CD4-positive, alpha-beta T cell treated with Interleukin-15 for 4 hours (primary cell): ENCODE measurements at regions not wholly inside any gene's neighbourhood (a gene's known extent, or its start where the extent isn't known, plus 50 kb on each side); places are given as distances from the start of the nearest gene placed in this dataset.

ENCODE experiments used
- DNase-seq: peaks from one replicate; pipeline ENCODE4 v3.0.0-alpha.2; 2020; ENCODE audit warnings: low spot score

- no peak for DNase-seq
Measured at GRCh38 chr10:120960725-120961124, 109.6 kb downstream of the WDR11 start.

GRCh38 chr10:120961795-120962755 lies 110.9 kb downstream of the WDR11 start:
- no peak for DNase-seq

DNA sequence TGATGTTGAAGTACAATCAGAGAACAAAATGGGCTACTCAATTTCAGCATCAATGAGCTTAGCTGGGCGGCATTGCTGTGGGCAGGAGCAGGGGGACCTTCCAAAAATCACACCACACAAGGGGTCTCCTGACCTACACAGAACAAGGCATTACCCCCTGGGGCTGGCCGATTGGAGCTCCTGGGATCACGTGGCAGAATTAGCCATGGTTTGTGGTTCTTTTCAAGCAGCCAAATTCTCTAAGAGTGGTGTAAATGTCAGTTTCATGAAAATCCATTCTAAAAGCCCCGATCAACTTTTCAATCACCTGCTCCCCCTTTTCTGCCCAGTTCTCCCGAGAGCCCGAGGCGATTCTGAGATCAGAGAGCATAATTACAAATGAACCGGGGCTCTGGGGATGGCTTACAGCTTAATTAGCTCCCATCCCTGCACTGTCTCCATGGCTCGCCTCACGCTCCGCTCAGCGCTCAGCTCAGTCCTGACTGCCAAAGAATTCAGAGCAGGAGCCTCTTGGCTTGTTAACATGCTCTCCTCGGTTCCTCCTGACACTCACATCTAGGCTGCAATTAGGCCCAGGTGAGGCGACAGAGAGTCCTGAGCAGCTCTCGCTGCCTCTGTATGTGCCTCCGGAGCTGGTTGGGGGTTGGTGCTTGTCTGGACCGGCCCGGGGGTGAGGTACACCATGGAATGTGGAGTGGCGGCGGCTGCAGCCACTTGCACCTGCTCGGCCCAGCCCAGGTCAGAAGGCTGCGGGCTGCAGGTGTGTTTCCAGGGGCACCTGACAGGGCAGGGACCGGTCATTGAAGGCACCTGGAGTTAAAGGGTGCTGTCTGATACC lies 111.8 kb downstream of the WDR11 start:
- no peak for DNase-seq

- no peak for DNase-seq
Measured at GRCh38 chr10:120963594-120964220, 112.5 kb downstream of the WDR11 start.

- DNase-seq = no peak
Measured at GRCh38 chr10:120966657-120967045, 115.5 kb downstream of the WDR11 start.

- DNase-seq = no peak
Measured at GRCh38 chr10:120969219-120969645, 118.1 kb downstream of the WDR11 start.

GRCh38 chr10:120970595-120971529 lies 119.7 kb downstream of the WDR11 start:
- no peak for DNase-seq

- DNase-seq = no peak
Measured at GRCh38 chr10:120971671-120972070, 120.5 kb downstream of the WDR11 start.

DNA sequence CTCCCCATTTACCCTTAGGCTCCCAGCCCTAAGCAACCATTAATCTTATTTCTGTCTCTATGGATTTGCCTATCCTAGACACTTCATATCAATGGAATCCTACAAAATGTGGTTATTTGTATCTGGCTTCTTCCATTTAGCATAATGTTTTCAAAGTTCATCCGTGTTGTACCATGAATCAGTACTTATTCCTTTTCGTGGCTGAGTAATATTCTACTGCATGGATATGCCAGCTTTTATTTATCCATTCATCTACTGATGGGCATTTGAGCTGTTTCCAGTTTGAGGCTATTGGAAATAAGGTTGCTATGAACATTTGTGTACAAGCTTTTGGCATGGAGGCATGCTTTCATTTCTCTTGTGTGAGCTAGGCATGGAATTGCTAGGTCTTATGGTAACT lies 121.1 kb downstream of the WDR11 start:
- no peak for DNase-seq

- DNase-seq = no peak
Measured at GRCh38 chr10:120975072-120975867, 124.1 kb downstream of the WDR11 start.

DNA sequence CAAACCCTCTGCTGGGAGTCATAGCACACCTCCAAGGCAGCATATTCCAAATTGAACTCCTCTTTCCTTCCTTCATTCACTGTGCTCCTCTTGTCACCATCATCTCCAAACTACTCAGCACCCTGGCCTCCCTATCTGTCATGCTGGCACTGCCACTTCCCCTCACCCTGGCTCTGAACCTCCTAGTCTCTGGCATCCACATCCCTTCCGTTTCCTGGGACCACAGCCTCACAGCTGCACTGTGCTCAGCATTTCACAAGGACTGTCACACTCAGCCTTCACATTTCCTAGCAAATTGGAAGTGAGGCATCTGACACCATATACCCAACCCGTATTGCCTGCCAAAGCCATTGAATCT lies 124.7 kb downstream of the WDR11 start:
- DNase-seq = no peak

DNA sequence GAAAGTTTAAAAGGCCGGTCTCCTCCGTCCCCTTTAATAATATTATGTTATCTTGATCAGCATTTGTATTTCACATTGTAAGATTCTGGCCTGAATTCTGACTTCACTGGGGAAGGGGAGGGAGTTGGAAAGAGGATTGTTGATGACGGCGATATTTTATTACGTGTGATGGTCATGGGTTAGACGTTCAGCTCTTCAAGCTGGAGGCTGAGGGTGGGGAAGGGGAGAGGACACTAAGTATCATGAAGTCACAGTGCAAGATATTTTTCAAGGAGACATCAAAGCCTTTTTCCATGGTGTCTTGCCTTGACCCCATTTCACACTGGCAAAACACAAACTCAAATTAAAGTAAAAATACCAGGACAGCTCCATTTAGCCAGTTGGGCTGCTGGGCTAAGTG lies 126.7 kb downstream of the WDR11 start:
- no peak for DNase-seq

GRCh38 chr10:120978589-120979252 lies 127.6 kb downstream of the WDR11 start:
- no peak for DNase-seq

DNA sequence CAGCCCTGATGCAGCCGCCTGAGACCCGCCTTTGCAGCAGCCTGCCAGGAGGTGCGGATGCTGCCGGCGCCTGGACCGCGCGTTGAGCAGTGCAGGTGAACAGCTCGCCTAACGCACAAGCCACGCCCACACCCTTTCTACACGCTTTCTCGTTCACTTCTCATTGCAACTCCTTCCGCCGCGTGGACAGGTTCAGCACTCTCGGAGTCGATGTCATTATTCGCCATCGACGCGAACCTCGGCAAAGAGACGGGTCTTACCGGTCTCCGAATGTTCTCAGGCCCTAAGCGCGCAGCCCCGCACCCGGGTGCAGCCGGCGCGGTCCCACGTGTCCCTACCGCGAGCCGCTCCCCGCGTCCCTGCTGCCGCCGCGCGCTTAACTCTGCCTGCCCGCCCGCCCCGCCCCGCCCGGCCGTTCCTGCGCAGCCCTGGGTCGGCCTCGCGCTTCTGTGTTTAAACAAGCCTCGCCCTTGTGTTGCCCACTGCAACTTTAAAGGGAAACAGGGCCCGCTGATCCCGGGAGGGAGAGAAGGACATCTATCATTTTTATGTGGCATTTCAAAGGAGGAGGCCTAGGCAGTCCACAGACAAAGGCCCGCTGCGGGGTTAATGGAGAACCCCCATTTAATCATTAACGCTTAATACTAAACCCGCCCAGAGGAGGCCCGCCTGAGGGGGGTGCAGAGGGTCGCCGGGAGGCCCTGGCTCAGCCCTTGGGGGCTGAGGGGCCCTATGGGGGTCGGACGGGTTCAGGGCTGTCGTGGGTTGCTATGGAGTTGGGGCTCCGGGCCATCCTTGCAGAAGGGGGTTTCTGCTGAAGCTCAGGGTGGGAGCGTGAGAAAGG lies 128.5 kb downstream of the WDR11 start:
- DNase-seq = no peak

- DNase-seq = no peak
Measured at GRCh38 chr10:120980279-120981255, 129.4 kb downstream of the WDR11 start.

DNA sequence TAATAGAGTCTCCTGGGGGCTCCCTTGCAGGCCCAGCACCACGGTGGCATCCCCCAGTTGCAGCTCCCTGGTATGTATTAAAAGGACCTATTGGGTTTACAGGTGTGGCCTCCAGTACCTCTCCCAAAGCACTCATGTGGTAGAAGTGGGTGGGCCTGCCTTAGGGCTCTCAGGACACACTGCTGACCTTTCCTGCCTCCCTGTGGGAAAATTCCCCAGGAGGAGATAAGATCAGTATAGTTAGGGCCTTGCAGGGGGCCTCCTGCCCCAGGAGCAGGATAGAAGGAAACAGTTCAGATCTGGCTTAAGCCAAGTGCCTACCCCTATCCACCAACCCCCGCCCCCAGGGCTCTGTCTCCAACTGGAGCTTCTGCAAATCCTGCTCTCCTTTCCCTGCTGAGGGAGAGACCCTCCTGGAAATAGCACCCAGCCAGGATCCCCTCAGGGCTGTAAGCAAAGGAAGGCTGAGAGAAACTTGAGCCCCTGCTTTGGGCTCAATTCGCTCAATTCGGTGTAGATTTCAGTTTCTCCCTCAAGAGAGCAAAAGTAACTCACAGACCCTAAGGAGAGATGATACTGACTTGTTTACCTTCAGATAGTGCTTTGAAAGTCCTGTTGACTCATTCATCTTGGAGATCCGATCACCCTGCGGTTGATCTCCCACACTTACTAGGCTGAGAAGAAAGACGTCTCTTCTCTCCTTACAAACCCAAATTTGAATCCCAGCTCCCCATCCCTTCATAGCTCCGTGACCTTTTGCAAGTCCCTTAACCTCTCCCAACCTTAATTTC lies 130.6 kb downstream of the WDR11 start:
- no peak for DNase-seq

DNA sequence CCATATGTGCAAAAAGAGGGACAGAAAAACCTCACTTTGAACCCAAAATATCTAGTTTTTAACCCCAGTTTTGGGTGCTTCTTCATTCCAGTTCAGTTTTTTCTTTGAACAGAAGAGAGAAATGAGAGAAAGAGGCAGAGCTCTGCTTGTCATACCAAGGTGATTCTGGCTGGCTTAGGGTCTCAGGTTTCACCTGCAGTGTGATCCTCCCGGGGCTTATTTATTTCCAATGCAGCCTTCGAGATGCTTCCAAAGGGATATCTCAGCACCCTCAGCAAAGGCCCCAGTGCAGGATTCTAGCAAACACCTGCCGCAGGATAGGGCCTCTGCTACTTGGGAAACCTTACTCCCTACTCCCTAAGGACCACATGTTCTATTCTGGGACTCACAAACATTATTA lies 131.3 kb downstream of the WDR11 start:
- DNase-seq = no peak
